ENCODE measurements at regions not wholly inside any gene's neighbourhood (a gene's known extent, or its start where the extent isn't known, plus 50 kb on each side); places are given as distances from the start of the nearest gene placed in this dataset.

- no peak for TF ChIP-seq POLR2A (IDR thresholded peaks at IDR 0.05; ENCODE audit: low read depth)
- TF ChIP-seq CTCF (IDR thresholded peaks at IDR 0.05) = no peak
- TF ChIP-seq POLR2AphosphoS5 (IDR thresholded peaks at IDR 0.05) = no peak
These were observed 164.0 kb downstream of the ADSS2 start for GRCh38 chr1:244287726-244288125.

Data from esophagus muscularis mucosa (tissue), 3 donors.